ENCODE measurements at regions not wholly inside any gene's neighbourhood (a gene's known extent, or its start where the extent isn't known, plus 50 kb on each side); places are given as distances from the start of the nearest gene placed in this dataset.

GRCh38 chr5:120151181-120151580, 312.9 kb upstream of the PRR16 start:
- TF ChIP-seq REST (IDR thresholded peaks at IDR 0.05; ENCODE audit: low read depth, low read length) (no peak), CTCF (IDR thresholded peaks at IDR 0.05) (peak; percentile 22; the same call in 1 of the 2 replicates), TCF12 (IDR thresholded peaks at IDR 0.05) (no peak), EP300 (IDR thresholded peaks at IDR 0.05; ENCODE audit: borderline replicate concordance in 1 of 2, low read depth in 1 of 2, low read length in 1 of 2) (no peak), USF1 (IDR thresholded peaks at IDR 0.05; ENCODE audit: borderline replicate concordance, low read depth) (no peak), RCOR1 (IDR thresholded peaks at IDR 0.05; ENCODE audit: low read length) (no peak), MAX (IDR thresholded peaks at IDR 0.05; ENCODE audit: low read depth) (no peak), YY1 (IDR thresholded peaks at IDR 0.05; ENCODE audit: low read depth) (no peak), RAD21 (IDR thresholded peaks at IDR 0.05; ENCODE audit: low read length) (no peak)
